ENCODE measurements at regions not wholly inside any gene's neighbourhood (a gene's known extent, or its start where the extent isn't known, plus 50 kb on each side); places are given as distances from the start of the nearest gene placed in this dataset.

DNA sequence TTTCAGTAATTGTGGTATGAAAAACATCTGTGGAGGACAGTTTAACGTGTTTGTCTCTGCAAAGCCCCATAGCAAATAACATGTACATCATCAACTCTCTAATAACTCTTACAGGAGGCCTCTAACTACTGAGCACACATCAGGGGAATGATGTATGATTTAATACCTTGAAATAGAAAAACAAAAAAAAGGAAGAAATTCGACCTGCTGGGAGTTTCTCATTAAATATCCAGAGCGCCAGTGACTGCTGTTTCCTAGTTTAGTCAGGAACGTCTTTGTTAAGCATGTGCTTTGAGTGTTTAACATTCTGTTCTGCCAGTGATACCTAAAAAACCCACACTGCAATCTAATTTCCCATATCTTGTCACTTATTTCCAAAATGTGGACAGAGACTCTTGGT is 235.4 kb downstream of the PCDH20 start:
- TF ChIP-seq, protein P1, sequence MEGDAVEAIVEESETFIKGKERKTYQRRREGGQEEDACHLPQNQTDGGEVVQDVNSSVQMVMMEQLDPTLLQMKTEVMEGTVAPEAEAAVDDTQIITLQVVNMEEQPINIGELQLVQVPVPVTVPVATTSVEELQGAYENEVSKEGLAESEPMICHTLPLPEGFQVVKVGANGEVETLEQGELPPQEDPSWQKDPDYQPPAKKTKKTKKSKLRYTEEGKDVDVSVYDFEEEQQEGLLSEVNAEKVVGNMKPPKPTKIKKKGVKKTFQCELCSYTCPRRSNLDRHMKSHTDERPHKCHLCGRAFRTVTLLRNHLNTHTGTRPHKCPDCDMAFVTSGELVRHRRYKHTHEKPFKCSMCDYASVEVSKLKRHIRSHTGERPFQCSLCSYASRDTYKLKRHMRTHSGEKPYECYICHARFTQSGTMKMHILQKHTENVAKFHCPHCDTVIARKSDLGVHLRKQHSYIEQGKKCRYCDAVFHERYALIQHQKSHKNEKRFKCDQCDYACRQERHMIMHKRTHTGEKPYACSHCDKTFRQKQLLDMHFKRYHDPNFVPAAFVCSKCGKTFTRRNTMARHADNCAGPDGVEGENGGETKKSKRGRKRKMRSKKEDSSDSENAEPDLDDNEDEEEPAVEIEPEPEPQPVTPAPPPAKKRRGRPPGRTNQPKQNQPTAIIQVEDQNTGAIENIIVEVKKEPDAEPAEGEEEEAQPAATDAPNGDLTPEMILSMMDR (conservative IDR thresholded peaks at IDR 0.05 in 1 of 2, IDR thresholded peaks at IDR 0.05 in 1 of 2; ENCODE audit: extremely low read depth in 1 of 2, insufficient read depth in 1 of 2, low read depth in 1 of 2, low read length in 2 of 2) = no peak
- no peak for TF ChIP-seq EZH2 (IDR thresholded peaks at IDR 0.05; ENCODE audit: borderline replicate concordance, low read length)

All from mammary epithelial cell (primary cell).